Stimulated activated CD4-positive, alpha-beta T cell treated with anti-CD3 and anti-CD28 coated beads, Interleukin-4, amount 100 ng/mL, for 48 hours (primary cell): ENCODE measurements at regions not wholly inside any gene's neighbourhood (a gene's known extent, or its start where the extent isn't known, plus 50 kb on each side); places are given as distances from the start of the nearest gene placed in this dataset.

Source experiments
- DNase-seq, 2 donors: peaks; one replicate each; pipeline ENCODE4 v3.0.0-alpha.2; 2020; ENCODE audit warnings: low read depth in 2 of 2

DNA sequence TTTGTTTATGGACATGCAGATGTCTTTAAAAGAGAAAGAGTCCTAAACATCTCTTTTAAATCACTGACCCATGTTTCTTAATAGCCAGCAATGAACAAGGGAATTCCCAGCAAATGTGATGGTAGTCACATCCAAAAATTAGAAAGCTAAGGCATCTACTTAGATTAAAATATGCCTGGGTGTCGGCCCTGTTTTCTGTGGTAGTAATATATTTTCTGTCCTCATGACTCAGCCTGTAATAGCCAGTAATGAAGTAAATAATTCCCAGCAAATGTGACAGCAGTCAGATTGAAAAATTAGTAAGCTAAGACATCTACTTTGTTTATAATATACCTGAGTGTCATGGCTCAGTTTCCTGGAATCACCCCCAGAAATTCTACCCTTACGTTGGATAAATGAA lies 60.6 kb upstream of the MYRIP start:
- no peak for DNase-seq

DNA sequence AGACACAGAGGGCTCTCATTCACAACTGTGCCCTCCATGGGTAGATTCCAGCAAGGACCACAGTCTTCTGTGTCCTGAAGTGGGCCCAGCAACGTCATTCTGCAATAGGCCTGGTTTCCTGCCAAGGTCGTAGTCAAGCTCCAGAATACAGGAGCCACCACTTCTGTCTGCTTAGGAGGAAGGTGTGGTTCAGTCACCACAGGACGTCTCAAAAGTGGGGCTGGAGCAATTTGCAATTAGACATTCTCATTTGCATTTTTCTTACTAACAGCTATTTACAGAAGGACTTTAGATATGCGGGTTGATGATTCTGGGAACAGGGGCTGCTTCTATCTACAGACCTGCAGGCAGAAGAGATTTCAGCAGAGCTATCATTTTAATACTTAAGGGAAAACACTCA lies 58.7 kb upstream of the MYRIP start:
- DNase-seq, result no peak

DNA sequence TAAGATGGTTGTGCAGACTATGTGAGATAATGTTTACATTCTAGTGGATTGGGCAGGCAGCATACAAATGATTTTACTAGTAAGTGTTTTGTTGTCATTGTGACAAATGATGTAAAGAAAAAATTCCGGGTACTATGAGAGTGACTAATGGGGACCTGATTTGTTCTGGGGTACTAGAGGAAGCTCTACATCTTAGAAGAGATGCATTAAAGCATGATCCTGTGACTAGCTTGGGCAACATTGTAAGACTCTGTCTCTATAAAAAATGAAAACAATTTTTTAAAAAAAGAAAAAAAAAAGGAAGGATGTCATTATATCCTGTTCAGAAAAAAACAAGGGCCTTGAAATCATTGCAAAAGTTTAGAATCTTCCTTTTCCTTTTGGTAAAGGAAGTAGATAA lies 58.1 kb upstream of the MYRIP start:
- no peak for DNase-seq

DNA sequence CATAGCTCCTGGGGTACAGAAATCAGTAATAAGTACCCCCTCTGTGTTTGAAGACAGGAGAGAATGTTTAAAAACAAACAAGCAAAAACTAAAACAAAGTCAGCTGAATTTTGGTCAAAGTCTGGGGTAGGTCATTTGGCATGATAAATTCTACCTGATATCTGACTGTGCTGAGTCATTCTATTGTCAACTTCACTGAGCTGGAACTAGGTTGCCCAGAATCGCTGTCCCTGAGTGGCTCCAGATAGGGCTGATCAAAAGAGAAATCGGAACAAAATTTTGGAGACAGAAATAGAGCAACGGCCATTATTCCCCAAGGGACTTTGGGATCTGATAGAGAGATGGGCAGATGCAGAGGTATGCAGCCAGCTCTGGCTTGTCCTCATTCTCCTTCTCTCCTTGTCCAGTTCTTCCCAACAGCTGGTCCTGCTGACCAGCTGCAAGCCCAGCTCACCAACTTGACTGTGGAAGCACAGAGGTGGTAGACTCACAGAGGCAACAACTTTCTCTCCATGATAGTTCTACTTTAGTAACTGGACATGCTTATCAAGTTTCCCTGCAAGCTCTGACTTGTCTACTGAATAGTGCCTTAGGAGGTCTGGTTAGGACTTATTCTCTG lies 57.3 kb upstream of the MYRIP start:
- no peak for DNase-seq

DNA sequence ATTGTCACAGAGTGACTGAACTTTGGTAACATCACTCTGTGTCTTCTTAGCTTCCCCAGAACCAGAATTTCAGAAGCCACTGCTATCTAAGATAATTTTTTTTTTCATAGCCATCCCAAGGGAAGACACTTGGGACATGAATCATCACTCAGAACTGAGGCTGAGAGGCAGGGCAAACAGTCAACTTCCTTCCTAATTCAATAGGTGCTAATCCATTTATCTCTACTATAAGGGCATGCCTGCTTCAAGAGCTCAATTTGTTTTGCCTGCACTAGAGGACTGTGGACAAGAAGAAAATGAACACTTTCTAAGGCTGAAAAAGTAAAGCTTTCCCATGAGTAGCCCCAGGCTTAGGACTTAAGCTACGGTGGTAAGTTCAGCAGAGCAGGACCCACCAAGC lies 56.7 kb upstream of the MYRIP start:
- no peak for DNase-seq

DNA sequence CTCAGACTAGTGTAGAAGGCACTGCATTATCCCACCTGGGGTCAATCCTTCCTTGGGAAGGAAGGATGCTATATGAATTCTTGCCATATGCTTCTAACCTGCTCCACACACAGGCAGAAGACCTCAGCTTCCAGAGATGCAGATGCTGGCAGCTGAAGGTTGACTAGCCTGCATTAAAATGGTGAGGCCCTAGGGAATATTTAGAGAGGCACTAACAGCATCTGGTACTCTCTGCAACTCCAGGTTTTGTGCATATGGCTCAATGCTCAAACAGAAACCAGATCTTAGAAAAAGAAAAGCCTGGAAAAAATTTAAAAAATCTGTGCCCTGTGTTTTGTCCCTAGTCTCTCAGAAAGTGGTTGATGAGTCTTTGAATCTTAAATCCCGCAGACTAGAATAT lies 56.0 kb upstream of the MYRIP start:
- DNase-seq, result no peak

DNA sequence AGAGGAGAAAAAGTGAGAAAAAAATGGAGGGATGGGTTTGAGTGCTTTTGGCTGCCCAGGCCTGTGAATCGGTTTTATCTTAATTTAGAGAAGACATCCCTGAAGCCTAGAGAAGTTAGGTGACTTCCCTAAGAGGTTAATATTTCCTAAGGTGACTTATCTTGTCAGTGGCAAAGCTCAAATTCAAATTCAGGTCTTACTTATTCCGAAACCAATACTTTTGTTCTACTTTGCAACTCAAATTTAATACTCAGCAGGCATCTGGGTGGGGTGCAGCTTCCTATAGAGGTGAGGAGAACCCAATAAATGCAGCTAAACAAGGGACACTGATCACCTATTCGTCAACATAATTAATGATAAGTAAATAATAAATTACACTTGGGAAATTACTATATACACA lies 54.9 kb upstream of the MYRIP start:
- no peak for DNase-seq

DNA sequence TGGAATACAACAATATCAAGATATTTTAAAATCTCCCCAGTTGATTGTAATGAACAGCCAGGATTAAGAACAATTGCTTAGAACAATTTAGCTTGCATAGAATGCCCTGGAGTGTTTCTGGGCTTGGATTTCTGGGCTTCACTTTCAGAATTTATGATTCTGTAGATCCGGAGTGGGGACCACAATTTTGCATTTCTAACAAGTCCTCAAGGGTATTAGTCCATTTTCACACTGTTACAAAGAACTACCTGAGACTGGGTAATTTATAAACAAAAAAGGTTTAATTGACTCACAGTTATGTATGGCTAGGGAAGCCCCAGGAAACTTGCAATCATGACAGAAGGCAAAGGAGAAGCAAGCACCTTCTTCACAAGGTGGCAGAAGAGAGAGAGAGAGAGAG lies 54.3 kb upstream of the MYRIP start:
- DNase-seq, result no peak

DNA sequence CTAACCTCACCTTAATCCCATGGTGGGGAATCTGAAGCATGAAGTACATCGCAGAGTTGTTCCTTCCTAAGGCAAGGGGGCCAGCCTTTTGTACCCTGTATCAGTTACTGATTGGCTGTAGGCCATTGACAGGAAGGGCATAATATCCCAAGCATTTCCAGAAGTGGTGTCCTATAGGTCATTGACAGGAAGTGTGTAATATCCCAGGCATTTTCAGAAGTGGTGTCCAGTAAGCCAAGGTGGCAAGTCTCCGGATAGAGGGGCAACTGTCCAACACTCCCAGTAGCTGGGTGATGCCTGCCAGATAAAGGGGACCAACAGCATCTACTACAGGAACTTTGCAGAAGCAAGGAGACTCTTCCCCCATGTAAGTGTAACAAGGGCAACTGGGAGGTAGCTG lies 52.1 kb upstream of the MYRIP start:
- no peak for DNase-seq
